ENCODE measurements at regions not wholly inside any gene's neighbourhood (a gene's known extent, or its start where the extent isn't known, plus 50 kb on each side); places are given as distances from the start of the nearest gene placed in this dataset.

- Histone ChIP-seq H2AFZ (ENCODE audit: low read depth, low read length) (no peak overlapping the region), H3K36me3 (ENCODE audit: insufficient read depth, low read length) (no peaks in the 10 kb centered on the region), H3K4me2 (ENCODE audit: low read length) (no peak overlapping the region), H4K20me1 (ENCODE audit: insufficient read depth, low read length) (no peaks in the 10 kb centered on the region), H3K27me3 (ENCODE audit: insufficient read depth, low read length) (no peaks in the 10 kb centered on the region), H3K9me3 (ENCODE audit: insufficient read depth, low read depth, low read length) (no peaks in the 10 kb centered on the region), H3K79me2 (ENCODE audit: insufficient read depth, low read length) (no peaks in the 10 kb centered on the region), H3K27ac (ENCODE audit: low read depth, low read length) (no peak overlapping the region), H3K9ac (ENCODE audit: low read length) (no peak overlapping the region), H3K4me1 (ENCODE audit: insufficient read depth, low read length) (no peaks in the 10 kb centered on the region), H3K4me3 (ENCODE audit: insufficient read depth, low read depth, low read length) (no peak overlapping the region)
- Mint-ChIP-seq H3K4me1 (ENCODE audit: low read depth, unreplicated experiment) (no peaks in the 10 kb centered on the region), H3K4me3 (ENCODE audit: unreplicated experiment) (no peak overlapping the region), H3K36me3 (ENCODE audit: low read depth, unreplicated experiment) (no peaks in the 10 kb centered on the region), H3K9me3 (ENCODE audit: unreplicated experiment) (no peaks in the 10 kb centered on the region), H3K27ac (ENCODE audit: unreplicated experiment) (no peak overlapping the region), H3K27me3 (ENCODE audit: low read depth, unreplicated experiment) (no peaks in the 10 kb centered on the region)
- TF ChIP-seq CTCF (IDR thresholded peaks at IDR 0.05; ENCODE audit: insufficient read depth, low read depth, low read length) (no peak), EZH2 (IDR thresholded peaks at IDR 0.05; ENCODE audit: insufficient read depth, low read length) (no peak)
- no peak for DNase-seq (ENCODE audit: low read depth)
- FAIRE-seq = no peak
Observed at GRCh38 chr21:25273959-25274358, 333.3 kb downstream of the MRPL39 start.

- no peaks in the 10 kb centered on the region for H3K27me3 ChIP-seq (ENCODE audit: insufficient read depth, low read length)
- Mint-ChIP-seq H3K9me3 (ENCODE audit: unreplicated experiment) (no peaks in the 10 kb centered on the region), H3K4me3 (ENCODE audit: unreplicated experiment) (no peak overlapping the region), H3K27me3 (ENCODE audit: low read depth, unreplicated experiment) (no peaks in the 10 kb centered on the region), H3K4me1 (ENCODE audit: low read depth, unreplicated experiment) (no peaks in the 10 kb centered on the region), H3K36me3 (ENCODE audit: low read depth, unreplicated experiment) (no peaks in the 10 kb centered on the region), H3K27ac (ENCODE audit: unreplicated experiment) (no peak overlapping the region)
- H3K4me1 ChIP-seq (ENCODE audit: insufficient read depth, low read length) = no peaks in the 10 kb centered on the region
- H3K4me3 ChIP-seq (ENCODE audit: insufficient read depth, low read depth, low read length) = no peak overlapping the region
- no peak overlapping the region for H3K4me2 ChIP-seq (ENCODE audit: low read length)
- no peak for FAIRE-seq
- H3K79me2 ChIP-seq (ENCODE audit: insufficient read depth, low read length) = no peaks in the 10 kb centered on the region
- no peaks in the 10 kb centered on the region for H3K9me3 ChIP-seq (ENCODE audit: insufficient read depth, low read depth, low read length)
- no peaks in the 10 kb centered on the region for H4K20me1 ChIP-seq (ENCODE audit: insufficient read depth, low read length)
- H3K9ac ChIP-seq (ENCODE audit: low read length) = no peak overlapping the region
- no peaks in the 10 kb centered on the region for H3K36me3 ChIP-seq (ENCODE audit: insufficient read depth, low read length)
- no peak for TF ChIP-seq CTCF (IDR thresholded peaks at IDR 0.05; ENCODE audit: insufficient read depth, low read depth, low read length)
- TF ChIP-seq EZH2 (IDR thresholded peaks at IDR 0.05; ENCODE audit: insufficient read depth, low read length) = no peak
- no peak overlapping the region for H3K27ac ChIP-seq (ENCODE audit: low read depth, low read length)
- H2AFZ ChIP-seq (ENCODE audit: low read depth, low read length) = no peak overlapping the region
- DNase-seq (ENCODE audit: low read depth) = no peak
Observed at GRCh38 chr21:25254491-25255174, 352.6 kb downstream of the MRPL39 start.

- Histone ChIP-seq H3K4me2 (ENCODE audit: low read length) (no peak overlapping the region), H3K27me3 (ENCODE audit: insufficient read depth, low read length) (no peaks in the 10 kb centered on the region), H3K4me3 (ENCODE audit: insufficient read depth, low read depth, low read length) (no peak overlapping the region), H3K9me3 (ENCODE audit: insufficient read depth, low read depth, low read length) (no peaks in the 10 kb centered on the region), H3K79me2 (ENCODE audit: insufficient read depth, low read length) (no peaks in the 10 kb centered on the region), H4K20me1 (ENCODE audit: insufficient read depth, low read length) (no peaks in the 10 kb centered on the region), H3K27ac (ENCODE audit: low read depth, low read length) (no peak overlapping the region), H3K9ac (ENCODE audit: low read length) (no peak overlapping the region), H2AFZ (ENCODE audit: low read depth, low read length) (no peak overlapping the region), H3K4me1 (ENCODE audit: insufficient read depth, low read length) (no peaks in the 10 kb centered on the region), H3K36me3 (ENCODE audit: insufficient read depth, low read length) (no peaks in the 10 kb centered on the region)
- Mint-ChIP-seq H3K36me3 (ENCODE audit: low read depth, unreplicated experiment) (no peaks in the 10 kb centered on the region), H3K4me1 (ENCODE audit: low read depth, unreplicated experiment) (no peaks in the 10 kb centered on the region), H3K27me3 (ENCODE audit: low read depth, unreplicated experiment) (no peaks in the 10 kb centered on the region), H3K27ac (ENCODE audit: unreplicated experiment) (no peak overlapping the region), H3K9me3 (ENCODE audit: unreplicated experiment) (no peaks in the 10 kb centered on the region), H3K4me3 (ENCODE audit: unreplicated experiment) (no peak overlapping the region)
- no peak for FAIRE-seq
- TF ChIP-seq EZH2 (IDR thresholded peaks at IDR 0.05; ENCODE audit: insufficient read depth, low read length) = no peak
- no peak for TF ChIP-seq CTCF (IDR thresholded peaks at IDR 0.05; ENCODE audit: insufficient read depth, low read depth, low read length)
- no peak for DNase-seq (ENCODE audit: low read depth)
Observed at GRCh38 chr21:25246546-25246945, 360.7 kb downstream of the MRPL39 start.

All from astrocyte (in vitro differentiated cells and primary cell).